NCI-H128 (cell line): ENCODE measurements at regions not wholly inside any gene's neighbourhood (a gene's known extent, or its start where the extent isn't known, plus 50 kb on each side); places are given as distances from the start of the nearest gene placed in this dataset.
"Not testable (repeated sequence)": the region's sequence is repeated elsewhere in the genome, so short reads cannot be mapped to it uniquely, and the experiment has no call there.

Experiments used
- DNase-seq: peaks from one replicate; lab custom pipeline; 2025; ENCODE audit not compliant: unreplicated experiment; lab: John Stamatoyannopoulos, UW

DNA sequence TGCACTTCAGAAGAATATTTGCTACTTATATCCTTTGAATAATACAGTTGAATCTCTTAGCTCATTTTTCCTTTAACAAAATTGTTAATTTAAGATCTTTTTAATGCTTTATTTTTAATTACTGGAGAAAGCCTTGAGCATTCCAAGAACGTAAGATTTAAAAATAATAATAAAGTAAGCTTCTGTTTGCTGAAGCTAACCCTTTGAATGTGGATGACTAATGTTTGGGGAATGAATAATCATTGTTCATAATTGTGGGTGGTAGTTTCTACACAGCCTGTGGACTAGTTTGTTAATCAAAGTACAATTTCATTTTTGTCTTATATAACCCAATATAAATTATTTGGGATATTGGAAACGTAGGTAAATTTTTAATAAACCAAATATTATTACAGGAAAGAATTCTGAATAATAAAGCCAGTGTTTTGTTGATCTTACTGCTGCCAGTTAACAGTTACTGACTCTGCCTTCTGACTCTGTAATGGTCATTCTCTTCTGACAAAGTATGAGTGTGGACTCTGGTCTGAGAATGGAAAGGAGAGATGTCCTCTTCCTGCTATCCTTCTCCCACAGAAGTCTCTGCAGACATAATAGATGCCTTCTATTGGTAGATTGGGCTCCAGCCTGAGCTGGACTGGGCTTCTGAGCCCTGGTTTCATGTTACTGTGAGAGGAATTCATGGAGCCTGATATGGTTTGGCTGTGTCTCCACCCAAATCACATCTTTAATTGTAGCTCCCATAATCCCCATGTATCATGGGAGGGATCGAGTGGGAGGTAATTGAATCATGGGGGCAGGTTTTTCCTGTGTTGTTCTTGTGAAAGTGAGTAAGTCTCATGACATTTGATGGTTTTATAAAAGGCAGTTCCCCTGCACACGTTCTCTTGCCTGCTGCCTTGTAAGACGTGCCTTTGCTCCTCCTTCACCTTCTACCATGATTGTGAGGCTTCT, 292.7 kb upstream of the SLC39A10 start:
- DNase-seq, result no peak

DNA sequence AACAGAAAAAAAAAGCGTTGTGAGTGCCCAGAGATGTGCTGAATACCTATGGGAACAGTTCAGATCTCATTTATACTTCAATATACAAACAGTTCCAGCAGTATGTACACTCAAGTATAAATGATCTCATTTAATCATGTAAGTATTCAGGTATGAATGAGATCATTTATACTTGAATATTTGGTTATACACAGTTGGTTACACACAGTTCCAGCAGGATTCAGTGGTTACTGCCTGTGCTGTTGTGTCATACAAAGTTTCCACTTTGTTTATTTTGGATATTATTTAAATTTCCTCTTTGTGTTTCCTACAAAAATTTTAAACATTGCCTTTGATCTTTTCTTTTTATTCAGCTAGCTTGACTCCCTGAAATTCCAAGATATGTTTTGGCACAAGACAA, 293.5 kb upstream of the SLC39A10 start:
- no peak for DNase-seq

DNA sequence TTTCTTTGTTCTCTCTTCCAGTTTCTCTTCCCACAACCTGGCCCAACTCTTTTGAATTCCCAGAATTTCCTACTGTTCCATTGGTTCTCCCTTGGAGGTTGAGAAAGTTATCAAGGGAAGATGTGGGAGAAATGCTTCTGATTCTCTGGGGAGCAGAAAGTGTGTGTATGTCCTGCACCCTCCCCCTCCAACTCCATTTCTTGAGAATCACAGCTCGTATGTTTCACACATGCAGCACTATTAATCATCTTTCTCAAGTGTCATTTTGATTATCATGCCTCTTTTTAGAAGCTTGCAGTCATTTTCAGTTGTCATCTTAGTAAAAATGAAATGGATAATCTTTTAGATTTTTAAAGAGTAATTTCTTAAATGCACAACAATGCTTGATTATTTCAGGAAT, 296.8 kb upstream of the SLC39A10 start:
- DNase-seq, result no peak

GRCh38 chr2:195359043-195359735, 297.8 kb upstream of the SLC39A10 start:
- no peak for DNase-seq

GRCh38 chr2:195356920-195357440, 300.0 kb upstream of the SLC39A10 start:
- DNase-seq, result no peak

DNA sequence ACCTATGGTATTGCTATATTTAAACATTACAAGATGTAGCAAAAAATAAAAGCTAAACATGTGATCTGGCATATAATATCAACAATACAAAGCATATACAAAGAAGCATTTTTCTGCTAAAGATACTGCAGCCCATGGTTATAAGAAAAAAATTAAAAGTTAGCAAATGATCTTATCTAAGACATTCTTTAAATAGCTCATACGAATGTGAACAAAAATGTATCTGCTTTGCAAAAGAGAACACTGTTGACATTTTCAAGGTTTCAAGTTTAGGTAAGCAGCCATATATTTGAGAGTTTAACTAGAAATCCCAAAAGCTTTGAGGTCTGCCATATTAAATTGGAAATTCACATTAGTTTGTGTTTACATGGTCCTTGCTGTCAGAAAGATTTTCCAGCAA, 301.0 kb upstream of the SLC39A10 start:
- no peak for DNase-seq

GRCh38 chr2:195352581-195352980, 304.4 kb upstream of the SLC39A10 start:
- no peak for DNase-seq

DNA sequence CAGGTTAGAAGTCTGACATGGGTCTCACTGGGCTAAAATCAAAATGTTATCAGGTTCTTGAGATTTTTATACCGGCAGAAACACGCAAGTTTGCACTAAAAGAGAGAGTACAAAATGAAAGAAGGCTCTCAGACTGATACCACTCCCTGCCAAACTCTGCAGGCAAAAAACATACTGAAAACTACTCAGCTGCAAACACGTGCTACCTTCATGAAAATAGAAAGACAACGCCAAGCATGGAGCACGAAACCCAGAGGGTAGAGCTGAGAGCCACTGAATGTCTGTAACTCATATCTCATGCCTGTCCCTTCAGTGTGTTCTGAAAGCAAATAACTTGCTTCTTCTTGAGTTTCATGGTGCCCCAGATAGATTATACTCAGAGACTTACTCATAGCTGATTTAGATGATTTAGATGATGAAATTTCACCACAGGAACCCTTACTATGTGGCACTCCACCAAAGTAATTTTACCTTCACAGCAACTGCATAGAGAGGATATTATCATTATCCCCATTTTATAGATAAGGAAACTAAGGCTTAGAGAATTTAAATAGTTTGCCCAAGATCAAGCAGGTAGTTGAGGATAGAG, 313.0 kb upstream of the SLC39A10 start:
- no peak for DNase-seq

GRCh38 chr2:195343540-195343939, 313.5 kb upstream of the SLC39A10 start:
- no peak for DNase-seq

- no peak for DNase-seq
Observed at GRCh38 chr2:195342061-195342460, 315.0 kb upstream of the SLC39A10 start.

GRCh38 chr2:195338856-195339255, 318.2 kb upstream of the SLC39A10 start:
- no peak for DNase-seq

DNA sequence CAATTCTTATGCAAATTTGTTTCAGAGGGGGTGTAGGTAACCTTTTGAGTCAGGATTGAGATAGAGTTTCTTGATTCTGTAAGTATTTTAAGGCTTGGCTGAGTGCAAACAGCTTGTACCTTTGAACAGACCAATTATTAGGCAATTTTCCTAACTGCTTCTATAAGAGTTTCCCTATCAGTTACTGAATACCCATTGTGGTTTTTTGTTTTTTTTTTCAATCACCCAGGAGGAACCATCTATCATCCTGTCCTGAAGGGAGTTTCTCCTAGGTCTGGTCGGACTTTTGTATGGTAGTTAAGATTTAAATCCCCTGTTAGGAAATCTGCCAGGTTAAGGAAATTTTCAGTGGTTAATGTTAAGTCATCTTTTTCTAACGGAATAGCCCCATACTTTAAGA, 319.4 kb upstream of the SLC39A10 start:
- no peak for DNase-seq

DNA sequence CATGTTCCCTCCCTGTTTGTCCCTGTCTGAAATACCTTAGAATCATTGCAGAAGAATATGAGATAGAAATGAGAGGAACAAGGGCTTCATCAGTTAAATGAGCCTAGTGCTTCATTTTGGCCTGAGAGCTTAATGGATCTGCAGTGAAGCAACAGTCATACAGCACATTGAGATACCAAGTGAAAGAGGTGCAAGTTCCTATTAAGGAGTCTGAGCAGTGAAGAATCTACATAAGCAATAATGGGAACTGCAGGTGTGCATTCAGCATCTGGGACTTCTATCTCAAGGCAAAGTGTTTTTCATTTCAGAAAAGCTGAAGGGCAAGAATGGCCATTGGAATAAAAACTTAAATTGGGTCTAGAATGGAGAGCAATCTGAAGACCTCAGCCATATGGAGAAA, 323.2 kb upstream of the SLC39A10 start:
- DNase-seq, result no peak

DNA sequence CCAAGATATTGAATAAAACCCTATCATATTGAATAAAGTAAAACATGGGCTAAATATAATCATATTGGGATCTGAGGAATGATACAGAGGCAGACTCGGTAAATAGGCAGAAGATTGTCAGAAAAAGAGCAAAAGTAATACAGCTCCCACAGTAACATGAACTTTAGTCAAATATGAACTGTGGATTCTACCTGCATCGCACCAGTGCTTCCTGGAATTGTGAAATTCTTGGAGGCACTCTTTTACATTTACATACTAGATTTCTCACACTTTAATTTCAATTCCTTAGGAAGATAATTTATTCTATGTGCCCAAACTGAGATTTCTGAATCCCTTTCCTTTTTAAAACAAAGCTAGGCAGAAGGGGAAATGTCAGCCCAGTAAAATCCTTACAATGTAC, 325.1 kb upstream of the SLC39A10 start:
- DNase-seq, result no peak

DNA sequence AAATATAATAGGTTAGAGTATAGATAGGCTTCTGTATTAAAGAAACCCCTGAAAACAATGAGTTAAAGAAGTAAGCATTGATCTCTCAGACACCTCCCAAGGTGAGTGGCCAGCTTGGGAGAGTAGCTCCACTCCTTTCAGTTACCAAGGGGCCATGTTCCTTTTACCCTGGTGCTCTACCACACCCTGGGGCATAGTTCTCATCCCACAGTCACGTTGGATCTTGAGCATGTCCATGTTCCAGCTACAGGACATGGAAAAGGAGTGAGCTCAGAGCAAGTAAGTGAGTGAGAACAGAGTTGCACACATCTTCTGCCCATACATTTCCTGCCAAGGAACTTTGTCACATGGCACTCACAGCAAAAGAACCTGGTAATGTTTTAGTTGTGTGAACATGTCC, 325.9 kb upstream of the SLC39A10 start:
- no peak for DNase-seq

DNA sequence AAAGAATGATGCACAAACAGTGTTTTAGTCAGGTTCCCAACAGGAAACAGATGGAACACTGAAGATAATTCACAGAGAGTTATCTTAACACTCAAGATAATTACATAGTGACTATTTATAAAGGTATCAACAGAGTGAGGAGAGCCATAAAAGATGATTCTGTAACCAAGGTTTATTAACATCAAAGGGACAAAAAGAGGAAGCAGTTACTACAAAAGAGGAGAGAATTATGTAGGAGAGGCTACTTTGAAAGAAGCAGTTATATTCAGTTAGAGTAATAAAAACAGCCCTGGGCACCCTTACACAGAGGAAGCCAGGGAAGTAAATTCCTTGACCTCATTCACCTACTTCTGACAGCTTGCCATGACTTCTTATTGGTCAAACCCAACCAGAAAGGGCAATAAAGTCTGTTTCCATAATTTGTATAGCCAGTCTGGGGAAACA, 326.5 kb upstream of the SLC39A10 start:
- no peak for DNase-seq

DNA sequence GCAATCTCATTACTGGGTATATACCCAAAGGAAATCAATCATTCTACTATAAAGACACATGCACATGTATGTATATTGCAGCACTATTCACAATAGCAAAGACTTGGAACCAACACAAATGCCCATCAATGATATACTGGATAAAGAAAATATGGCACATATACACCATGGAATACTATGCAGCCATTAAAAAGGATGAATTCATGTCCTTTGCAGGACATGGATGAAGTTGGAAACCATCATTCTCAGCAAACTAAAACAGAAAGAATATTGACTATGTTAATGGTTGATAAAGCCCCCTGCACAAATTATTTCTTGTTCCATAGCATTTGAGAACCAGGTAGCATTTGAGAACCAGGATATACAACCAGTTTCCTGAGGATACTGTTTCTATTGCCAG, 327.2 kb upstream of the SLC39A10 start:
- not testable (repeated sequence) for DNase-seq

DNA sequence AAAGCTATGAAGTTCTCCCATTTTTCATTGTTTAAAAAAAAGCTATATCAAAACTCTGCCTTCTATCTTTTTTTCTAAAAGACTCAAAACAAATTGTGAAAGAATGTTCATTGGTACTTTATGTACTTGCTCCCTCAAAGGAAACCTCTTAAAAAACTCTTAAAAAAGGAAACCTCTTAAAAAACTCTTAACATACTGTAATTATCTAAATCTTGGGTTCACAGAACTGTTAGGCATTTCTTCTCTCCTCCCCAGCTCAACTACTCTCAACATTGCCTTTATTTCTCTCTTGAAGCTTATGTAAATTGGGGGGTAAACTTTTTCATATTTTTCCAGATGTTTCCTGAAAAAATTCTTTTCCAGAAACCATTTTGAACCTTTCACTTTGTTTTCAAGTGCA, 330.5 kb upstream of the SLC39A10 start:
- DNase-seq, result no peak

DNA sequence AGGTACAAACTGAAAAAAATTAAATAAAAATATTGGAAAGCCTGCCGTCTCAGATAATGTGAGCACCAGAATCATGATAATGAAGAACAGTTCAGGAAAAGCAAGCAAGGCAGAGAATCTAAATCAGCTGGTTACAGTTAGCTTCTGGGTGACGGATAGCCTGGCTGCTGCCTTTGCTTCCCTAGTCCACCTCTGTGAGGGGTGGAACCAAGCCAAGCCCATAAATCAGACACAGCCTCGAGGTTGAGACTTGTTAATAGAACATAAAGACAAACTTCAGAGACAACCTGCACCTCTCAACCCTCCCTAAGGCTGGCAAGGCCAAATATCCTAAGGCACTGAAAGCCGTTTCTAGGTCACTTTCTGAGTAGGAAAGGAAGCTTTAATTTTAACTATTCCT, 334.7 kb upstream of the SLC39A10 start:
- no peak for DNase-seq

- no peak for DNase-seq
Observed at GRCh38 chr2:195320413-195320973, 336.5 kb upstream of the SLC39A10 start.
